Glutamatergic neuron (in vitro differentiated cells): ENCODE measurements at regions not wholly inside any gene's neighbourhood (a gene's known extent, or its start where the extent isn't known, plus 50 kb on each side); places are given as distances from the start of the nearest gene placed in this dataset.

Experiments used
- DNase-seq: peaks from one replicate; pipeline ENCODE4 v3.0.0; 2022
- H3K27ac Mint-ChIP-seq: one replicate; pipeline ENCODE4 v1.8.0; 2020; ENCODE audit warnings: mild to moderate bottlenecking, mixed read lengths, inconsistent platforms; ENCODE audit not compliant: unreplicated experiment
- H3K27me3 Mint-ChIP-seq: one replicate; pipeline ENCODE4 v1.8.0; 2020; ENCODE audit warnings: mild to moderate bottlenecking, moderate library complexity, mixed read lengths, inconsistent platforms; ENCODE audit not compliant: unreplicated experiment
- H3K36me3 Mint-ChIP-seq: one replicate; pipeline ENCODE4 v1.8.0; 2020; ENCODE audit warnings: mild to moderate bottlenecking, mixed read lengths, inconsistent platforms; ENCODE audit not compliant: unreplicated experiment
- H3K4me1 Mint-ChIP-seq: one replicate; pipeline ENCODE4 v1.8.0; 2020; ENCODE audit warnings: mild to moderate bottlenecking, low read depth, mixed read lengths, inconsistent platforms; ENCODE audit not compliant: unreplicated experiment
- H3K4me3 Mint-ChIP-seq: one replicate; pipeline ENCODE4 v1.8.0; 2020; ENCODE audit warnings: mild to moderate bottlenecking, mixed read lengths, inconsistent platforms; ENCODE audit not compliant: unreplicated experiment
- H3K9me3 Mint-ChIP-seq: one replicate; pipeline ENCODE4 v1.8.0; 2020; ENCODE audit warnings: mild to moderate bottlenecking, moderate library complexity, mixed read lengths, inconsistent platforms; ENCODE audit not compliant: unreplicated experiment
- TF ChIP-seq, protein P1 (sequence below): fragments of 200-600 bp; sonication (generic); IDR thresholded peaks from one replicate; pipeline ENCODE4 v1.5.0; 2021; ENCODE audit not compliant: partially characterized antibody, unreplicated experiment

DNA sequence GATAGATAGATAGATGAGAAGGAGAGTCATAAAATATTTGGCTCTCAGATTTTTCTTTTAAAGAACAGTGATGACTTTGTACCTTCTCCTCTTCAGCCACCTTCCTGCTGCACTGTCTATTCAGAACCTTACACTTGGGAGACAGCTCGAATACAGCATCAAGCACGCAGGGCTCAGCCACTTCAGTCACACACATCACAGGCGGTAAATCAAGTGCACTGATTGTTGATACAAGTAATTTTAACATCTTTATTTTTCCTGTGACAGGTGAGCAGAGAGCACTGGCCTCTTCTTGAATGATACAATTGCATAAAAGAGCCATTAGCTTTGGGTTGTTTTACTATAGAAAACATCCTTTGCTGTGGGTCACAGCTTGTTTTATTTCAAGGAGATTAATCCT, 1118.5 kb upstream of the EYS start:
- H3K9me3 Mint-ChIP-seq, result no peaks in the 10 kb centered on the region
- H3K4me1 Mint-ChIP-seq, result no peaks in the 10 kb centered on the region
- H3K27me3 Mint-ChIP-seq, result peaks cover 1% of the 10 kb centered on the region
- no peak overlapping the region for H3K27ac Mint-ChIP-seq
- no peaks in the 10 kb centered on the region for H3K36me3 Mint-ChIP-seq
- no peak for DNase-seq
- TF ChIP-seq, protein P1, sequence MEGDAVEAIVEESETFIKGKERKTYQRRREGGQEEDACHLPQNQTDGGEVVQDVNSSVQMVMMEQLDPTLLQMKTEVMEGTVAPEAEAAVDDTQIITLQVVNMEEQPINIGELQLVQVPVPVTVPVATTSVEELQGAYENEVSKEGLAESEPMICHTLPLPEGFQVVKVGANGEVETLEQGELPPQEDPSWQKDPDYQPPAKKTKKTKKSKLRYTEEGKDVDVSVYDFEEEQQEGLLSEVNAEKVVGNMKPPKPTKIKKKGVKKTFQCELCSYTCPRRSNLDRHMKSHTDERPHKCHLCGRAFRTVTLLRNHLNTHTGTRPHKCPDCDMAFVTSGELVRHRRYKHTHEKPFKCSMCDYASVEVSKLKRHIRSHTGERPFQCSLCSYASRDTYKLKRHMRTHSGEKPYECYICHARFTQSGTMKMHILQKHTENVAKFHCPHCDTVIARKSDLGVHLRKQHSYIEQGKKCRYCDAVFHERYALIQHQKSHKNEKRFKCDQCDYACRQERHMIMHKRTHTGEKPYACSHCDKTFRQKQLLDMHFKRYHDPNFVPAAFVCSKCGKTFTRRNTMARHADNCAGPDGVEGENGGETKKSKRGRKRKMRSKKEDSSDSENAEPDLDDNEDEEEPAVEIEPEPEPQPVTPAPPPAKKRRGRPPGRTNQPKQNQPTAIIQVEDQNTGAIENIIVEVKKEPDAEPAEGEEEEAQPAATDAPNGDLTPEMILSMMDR, result no peak
- no peak overlapping the region for H3K4me3 Mint-ChIP-seq

DNA sequence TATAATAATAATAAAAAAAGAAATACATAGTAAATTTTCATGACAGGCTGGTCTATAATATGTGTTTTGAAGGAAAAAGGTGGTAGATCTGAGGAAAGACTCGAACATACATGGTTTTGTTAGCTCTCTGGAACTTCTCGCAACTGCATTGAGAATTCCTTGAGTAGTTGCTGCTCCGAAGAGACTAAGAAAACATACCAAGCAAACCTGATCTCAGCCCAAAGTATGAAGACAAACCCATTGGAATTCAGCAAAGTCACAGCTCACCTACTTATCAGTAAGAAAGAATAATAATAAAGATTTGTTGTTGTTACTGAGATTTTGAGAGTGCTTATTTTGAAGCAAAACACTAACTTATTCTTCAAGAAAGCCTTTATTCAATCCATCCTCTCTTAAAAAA, 1107.1 kb upstream of the EYS start:
- TF ChIP-seq, protein P1, result no peak
- H3K27ac Mint-ChIP-seq, result no peak overlapping the region
- H3K4me1 Mint-ChIP-seq, result no peaks in the 10 kb centered on the region
- no peaks in the 10 kb centered on the region for H3K9me3 Mint-ChIP-seq
- no peaks in the 10 kb centered on the region for H3K36me3 Mint-ChIP-seq
- H3K4me3 Mint-ChIP-seq, result no peak overlapping the region
- no peak for DNase-seq
- no peaks in the 10 kb centered on the region for H3K27me3 Mint-ChIP-seq

DNA sequence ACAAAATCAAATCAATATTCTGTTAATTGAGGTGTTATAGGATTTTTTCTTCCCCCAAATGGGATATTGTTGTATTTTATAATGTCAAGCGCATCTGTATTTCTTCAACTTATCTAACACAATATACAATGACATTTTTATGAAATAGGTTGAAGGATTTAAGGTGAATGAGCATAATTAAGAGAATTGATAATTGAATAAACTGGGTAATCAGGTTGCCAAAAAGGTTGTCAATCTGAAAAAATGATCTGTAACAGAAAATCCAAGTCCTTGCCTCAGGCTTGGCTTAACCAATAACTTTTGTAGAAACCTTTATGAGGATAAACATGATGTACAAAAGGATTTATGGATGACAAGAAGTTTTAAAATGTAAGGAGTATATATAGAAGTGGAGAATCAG, 1101.7 kb upstream of the EYS start:
- H3K27me3 Mint-ChIP-seq, result no peaks in the 10 kb centered on the region
- no peaks in the 10 kb centered on the region for H3K36me3 Mint-ChIP-seq
- no peaks in the 10 kb centered on the region for H3K9me3 Mint-ChIP-seq

DNA sequence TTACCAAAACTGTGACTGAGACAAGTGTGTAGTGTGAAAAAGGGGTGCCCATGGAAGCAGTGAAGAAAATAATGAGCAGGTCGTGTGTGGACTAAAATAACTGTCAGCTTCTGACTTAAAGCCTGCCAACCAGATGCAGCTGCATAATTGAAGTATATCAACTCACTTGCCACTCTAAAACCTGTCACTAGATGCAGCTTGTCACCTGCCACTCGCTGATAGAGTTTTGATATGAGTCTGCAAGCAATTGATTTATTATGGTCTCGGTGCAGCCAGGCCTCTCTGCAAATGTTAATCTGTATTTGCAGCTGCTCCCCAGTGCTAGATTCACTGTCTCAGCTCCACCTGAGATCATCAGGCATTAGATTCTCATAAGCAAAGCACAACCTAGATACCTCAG, 1090.0 kb upstream of the EYS start:
- no peak for DNase-seq
- Mint-ChIP-seq H3K4me3 (no peak overlapping the region), H3K9me3 (no peaks in the 10 kb centered on the region), H3K4me1 (no peaks in the 10 kb centered on the region), H3K27me3 (no peaks in the 10 kb centered on the region), H3K27ac (no peak overlapping the region), H3K36me3 (no peaks in the 10 kb centered on the region)
- TF ChIP-seq, protein P1, result no peak

More for the DNA sequence above, 1101.7 kb upstream of the EYS start:
- H3K27ac Mint-ChIP-seq, result no peak overlapping the region
- no peak for DNase-seq
- TF ChIP-seq, protein P1, result no peak
- H3K4me1 Mint-ChIP-seq, result no peaks in the 10 kb centered on the region
- H3K4me3 Mint-ChIP-seq, result no peak overlapping the region

DNA sequence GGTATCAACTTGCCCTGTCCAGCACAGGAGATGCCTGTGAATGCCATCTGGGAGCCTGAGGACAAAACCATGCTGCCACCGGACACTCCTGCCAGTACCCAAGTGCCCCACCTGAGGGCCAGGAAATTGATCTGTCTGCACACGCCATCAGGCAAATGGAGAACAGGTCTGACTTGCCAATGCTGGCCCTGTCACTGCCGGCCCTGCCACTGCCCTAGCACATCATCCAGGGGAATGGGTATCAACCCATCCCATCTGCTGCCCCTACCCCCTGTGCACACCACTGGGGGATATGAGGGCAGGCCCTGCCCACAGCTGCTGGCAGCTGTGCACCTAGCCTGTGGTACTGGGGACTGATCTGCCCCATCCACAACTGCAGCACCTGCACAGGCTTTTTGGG, 1081.6 kb upstream of the EYS start:
- H3K36me3 Mint-ChIP-seq, result no peaks in the 10 kb centered on the region
- no peak overlapping the region for H3K4me3 Mint-ChIP-seq
- DNase-seq, result no peak
- H3K27me3 Mint-ChIP-seq, result no peaks in the 10 kb centered on the region
- no peaks in the 10 kb centered on the region for H3K9me3 Mint-ChIP-seq
- no peaks in the 10 kb centered on the region for H3K4me1 Mint-ChIP-seq
- no peak overlapping the region for H3K27ac Mint-ChIP-seq
- TF ChIP-seq, protein P1, result no peak
